Adrenal gland (tissue), 5 donors: ENCODE measurements at regions not wholly inside any gene's neighbourhood (a gene's known extent, or its start where the extent isn't known, plus 50 kb on each side); places are given as distances from the start of the nearest gene placed in this dataset.

Source experiments
- CTCF ChIP-seq, 6 experiments: fragments of 450-650 bp in 4 of 6; fragments of 200-600 bp in 2 of 6; sonication (generic) in 1 of 6; IDR thresholded peaks; 1 replicate in 5 of 6; 2 replicates in 1 of 6; pipeline versions ENCODE4 v1.5.1 to v1.8.0; 2016 to 2021; ENCODE audit warnings: antibody characterized with exemption in 6 of 6, mild to moderate bottlenecking in 2 of 6, moderate library complexity in 1 of 6
- POLR2A ChIP-seq, 2 donors: fragments of 450-650 bp; IDR thresholded peaks; one replicate each; pipeline ENCODE4 v1.6.1; 2017; ENCODE audit warnings: antibody characterized with exemption in 2 of 2, mild to moderate bottlenecking in 2 of 2, moderate library complexity in 1 of 2
- donor health status: DM: no; HTN: no; CAD: no.

- TF ChIP-seq CTCF (IDR thresholded peaks at IDR 0.05): no peak
- TF ChIP-seq POLR2A (IDR thresholded peaks at IDR 0.05): no peak
Measured at GRCh38 chr16:5863071-5863606, 765.5 kb upstream of the EEF2KMT start.
